NCI-H187 treated with DMSO at 0.1 percent for 48 hours (cell line): ENCODE measurements at regions not wholly inside any gene's neighbourhood (a gene's known extent, or its start where the extent isn't known, plus 50 kb on each side); places are given as distances from the start of the nearest gene placed in this dataset.
"Not testable (repeated sequence)": the region's sequence is repeated elsewhere in the genome, so short reads cannot be mapped to it uniquely, and the experiment has no call there.

Experiments used
- DNase-seq: peaks from one replicate; lab custom pipeline; 2025; lab: John Stamatoyannopoulos, UW

- DNase-seq, result no peak
Measured at GRCh38 chr10:10038348-10038747, 979.3 kb upstream of the CELF2 start.

DNA sequence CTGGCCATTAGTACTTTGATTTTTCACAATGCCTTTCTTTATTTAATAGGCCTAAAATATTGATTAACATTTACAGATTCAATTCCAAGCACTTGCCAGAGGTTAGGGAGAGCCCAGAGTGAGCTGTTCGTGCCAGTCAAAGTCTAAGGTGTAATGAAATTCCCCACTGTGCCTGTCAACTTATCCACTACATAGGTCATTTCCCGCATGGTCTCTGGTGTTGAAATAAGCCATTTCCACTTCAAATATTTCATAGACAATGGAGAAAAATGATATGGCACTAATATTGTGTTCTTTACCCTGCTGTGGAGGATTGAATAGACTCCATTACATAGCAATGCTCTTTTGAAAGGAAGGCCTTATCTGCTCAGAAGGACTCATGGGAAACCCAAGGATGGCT, 978.1 kb upstream of the CELF2 start:
- DNase-seq, result no peak

DNA sequence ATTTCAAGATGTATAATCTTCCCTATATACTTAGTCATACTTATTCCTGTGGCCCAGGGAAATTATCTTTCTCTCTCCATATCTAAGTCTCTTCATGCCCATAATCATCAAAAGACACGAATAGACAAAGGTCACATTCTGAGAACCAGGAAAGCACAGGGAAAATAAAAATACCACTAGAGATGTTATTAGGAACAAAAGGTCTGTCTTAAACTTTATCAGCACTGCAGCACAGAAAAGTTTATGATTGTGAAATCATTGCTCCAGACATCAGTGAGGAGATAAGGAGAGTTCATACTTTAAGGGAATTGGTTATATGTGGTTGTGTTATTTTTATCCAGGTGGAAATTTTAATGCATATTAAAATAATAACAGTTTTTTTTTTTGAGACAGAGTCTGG, 974.6 kb upstream of the CELF2 start:
- no peak for DNase-seq

DNA sequence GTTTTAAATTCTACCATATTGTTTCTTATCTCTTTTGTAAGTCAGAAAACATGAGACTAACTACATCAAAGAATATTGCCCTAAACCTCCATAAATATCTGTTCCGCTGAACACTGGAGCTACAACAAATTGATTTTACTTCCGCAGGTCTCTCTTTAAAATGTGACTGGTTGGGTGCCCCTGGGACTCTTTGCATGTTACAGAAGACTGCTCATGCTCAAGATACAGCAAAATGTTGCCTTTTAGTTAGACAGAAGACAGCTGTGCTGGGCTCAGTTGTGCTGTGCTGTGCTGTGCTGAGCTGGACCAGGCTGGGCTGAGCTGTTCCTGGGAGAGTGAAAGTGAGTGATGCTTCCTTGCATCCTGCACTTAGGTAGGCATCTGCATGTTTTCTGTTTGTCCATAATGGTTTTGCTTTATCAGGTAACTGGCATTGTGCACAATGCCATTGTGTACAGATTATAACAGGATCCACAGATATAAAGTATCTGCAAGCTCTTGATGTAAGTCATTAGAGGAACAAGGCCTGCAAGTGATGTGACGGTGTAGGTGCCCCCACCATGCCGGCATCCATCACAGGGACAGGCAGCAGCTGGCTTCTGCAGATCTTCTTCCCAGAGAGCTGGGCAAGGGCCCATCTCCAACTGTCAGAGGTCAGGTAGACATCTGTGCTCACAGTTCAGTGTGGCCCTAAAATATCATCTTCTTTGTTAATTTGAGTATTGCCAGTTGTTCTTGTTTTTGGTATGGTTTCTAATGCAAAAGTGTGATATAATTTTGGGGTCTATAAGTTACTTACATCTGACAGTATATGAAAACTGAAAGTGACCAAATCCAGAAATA, 972.5 kb upstream of the CELF2 start:
- no peak for DNase-seq

GRCh38 chr10:10045765-10046028, 972.0 kb upstream of the CELF2 start:
- no peak for DNase-seq

GRCh38 chr10:10047426-10047825, 970.2 kb upstream of the CELF2 start:
- DNase-seq, result no peak

- DNase-seq, result no peak
Measured at GRCh38 chr10:10053051-10053450, 964.6 kb upstream of the CELF2 start.

GRCh38 chr10:10054466-10054865, 963.2 kb upstream of the CELF2 start:
- DNase-seq, result peak; percentile 47

DNA sequence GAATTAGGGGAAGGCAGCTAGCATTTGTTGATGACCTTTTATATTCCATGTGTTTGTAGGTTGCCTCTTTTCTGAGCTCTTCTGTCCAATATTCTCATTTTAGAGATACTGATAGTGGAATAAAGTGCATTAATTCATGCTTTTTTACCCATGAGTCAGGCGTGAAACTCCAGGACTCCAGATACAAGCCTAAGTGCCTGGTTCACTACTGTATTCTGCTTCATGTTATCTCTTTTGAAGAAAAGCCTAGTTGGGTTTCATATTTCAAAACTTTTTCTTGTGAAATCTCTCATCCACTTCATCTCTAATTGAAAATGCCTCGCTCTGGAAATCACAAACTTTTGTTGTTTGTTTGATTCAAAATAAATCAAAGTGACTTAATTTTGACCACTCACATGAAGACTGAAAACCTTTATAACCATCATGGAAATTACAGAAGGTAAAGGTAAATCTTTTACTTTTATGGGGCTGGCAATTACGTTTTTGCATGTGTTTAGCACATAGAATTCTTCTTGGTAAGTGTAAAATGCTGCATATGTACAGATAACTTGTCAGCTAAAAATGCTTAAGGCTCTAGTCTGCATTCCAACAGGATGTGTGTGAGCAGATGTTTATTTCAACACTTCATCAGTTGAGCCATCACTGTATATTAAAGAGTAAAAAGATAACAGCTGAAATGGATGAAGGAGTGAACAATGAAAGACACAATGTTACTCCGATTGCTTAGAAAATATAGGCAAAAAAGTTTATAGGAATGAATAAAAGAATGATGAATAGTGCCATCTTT, 961.8 kb upstream of the CELF2 start:
- no peak for DNase-seq

DNA sequence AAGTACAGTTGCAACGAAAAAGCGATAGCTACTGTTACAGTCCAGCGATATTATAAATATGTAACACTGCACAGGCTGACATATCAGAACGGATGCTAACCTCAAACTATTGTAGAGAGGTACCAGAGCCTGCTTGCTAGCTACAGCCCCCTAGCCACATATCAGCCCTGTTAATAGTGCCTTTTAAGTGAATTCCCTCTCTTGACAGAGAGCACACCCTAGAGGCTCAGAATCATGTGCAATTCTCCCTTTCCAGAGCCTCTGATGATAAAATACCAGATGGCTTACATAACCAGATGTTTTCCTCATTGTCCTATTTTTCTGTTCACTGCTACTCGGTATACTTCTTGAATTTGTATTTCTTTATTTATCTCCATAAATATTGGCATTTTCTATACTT, 960.7 kb upstream of the CELF2 start:
- no peak for DNase-seq

DNA sequence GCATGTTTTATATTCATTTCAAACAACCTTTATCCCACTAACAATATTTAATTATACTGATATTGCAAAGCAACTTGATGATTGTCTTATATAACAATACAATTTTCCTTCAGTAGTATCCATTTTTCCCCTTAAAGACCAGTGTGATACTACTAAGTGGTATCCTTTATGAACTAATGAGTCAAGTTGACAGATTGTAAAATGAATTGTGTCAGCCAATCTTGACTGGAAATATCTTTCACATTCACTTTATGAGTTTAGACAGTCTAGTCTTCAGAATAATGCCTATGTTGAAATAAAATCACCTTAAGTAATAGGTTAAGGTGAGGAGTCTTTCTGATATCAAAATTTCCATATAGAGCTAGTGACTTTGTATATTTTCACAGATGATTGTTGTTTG, 950.0 kb upstream of the CELF2 start:
- DNase-seq, result no peak

GRCh38 chr10:10074847-10075246, 942.8 kb upstream of the CELF2 start:
- not testable (repeated sequence) for DNase-seq

- DNase-seq, result no peak
Measured at GRCh38 chr10:10078446-10078845, 939.2 kb upstream of the CELF2 start.

DNA sequence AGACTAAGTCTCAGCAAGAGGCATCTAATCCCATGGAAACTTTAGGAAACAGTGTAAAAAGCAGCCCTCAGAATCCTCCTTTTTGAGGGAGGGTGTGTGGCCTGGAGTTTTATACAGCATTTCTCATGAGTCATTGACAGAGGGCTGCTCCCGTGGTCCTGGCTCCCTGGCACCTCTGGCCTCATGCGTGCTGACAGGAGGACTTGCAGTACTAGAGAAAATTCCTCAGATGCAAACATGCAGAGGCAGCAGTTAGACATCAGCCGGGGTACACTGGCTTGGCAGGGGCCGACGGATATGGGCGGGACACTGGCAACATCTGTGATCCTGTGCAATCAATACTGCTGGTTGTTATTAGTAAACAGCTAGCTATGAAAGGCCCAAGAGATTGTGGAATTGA, 925.1 kb upstream of the CELF2 start:
- DNase-seq, result no peak

GRCh38 chr10:10093021-10093420, 924.7 kb upstream of the CELF2 start:
- DNase-seq, result no peak

DNA sequence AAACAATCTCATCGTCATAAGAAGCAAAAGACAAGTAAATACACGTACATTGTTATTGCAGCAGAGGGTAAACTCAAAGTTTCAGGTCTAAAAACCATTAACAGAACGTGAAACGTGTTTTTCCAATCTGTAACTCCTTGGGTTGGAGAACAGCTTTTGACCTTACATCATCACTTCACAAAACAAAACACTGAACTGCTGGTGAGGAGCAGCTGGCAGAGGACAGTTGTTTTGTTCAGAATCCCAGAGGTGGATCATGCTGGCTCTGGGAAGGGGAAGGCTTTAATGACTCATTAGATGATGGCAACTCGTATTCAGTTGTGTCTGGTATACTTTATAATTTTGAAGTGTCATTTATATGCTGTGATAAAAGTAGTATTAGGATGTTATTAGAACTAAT, 923.0 kb upstream of the CELF2 start:
- no peak for DNase-seq

DNA sequence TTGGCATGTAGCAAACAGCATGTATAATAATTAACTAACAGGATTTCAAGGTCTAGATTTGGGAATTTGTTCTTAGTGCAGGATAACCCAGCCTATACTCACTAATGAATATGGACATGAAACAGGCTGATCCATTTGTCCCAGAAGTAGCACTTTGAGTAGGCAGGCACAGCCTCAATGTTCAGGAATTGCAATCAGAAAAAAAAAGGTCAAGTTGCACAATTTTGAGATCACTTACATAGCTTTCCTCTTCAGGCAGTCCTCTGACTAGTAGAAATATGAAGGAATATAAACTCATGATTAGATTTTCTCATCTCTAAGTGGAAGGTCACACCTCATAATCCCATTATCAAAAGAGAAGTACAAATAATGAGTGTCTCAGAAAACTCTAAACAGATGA, 921.4 kb upstream of the CELF2 start:
- DNase-seq, result no peak

DNA sequence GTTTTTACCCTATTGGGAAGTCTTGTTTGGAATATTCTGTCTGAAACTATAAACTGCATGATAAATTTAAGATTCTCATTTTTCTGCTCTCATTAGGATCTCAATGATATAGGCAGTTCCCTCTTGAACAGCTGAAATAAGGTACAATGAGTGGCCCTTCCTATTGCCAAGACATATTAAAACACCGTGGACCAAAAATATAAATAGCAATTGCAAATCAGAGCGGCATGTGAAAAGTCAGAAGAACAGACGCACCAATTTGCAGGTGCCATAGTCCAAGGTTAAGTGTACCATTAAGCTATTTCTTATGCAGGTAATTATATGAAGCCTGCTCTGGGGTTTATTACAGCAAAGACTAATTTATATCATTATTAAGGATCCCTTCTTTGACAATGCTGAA, 920.8 kb upstream of the CELF2 start:
- no peak for DNase-seq

DNA sequence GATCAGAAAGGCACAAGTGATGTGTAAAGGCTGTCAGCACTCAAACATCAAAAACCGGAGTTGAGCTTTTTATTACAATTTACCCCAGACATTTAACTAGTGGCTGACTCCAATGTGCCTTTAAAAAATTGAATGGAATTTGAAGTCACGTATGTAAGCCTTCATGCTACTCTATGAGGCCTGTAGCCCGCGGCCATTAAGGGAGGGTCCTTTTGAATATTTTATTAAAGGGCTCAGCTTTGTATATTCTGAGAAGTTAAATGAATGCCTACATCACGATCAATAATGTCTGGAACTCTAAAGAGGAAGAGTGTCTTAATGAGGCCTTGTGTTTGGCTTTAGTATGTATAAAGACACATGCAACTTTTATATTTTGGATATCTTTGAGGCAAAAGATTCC, 916.6 kb upstream of the CELF2 start:
- DNase-seq, result no peak

DNA sequence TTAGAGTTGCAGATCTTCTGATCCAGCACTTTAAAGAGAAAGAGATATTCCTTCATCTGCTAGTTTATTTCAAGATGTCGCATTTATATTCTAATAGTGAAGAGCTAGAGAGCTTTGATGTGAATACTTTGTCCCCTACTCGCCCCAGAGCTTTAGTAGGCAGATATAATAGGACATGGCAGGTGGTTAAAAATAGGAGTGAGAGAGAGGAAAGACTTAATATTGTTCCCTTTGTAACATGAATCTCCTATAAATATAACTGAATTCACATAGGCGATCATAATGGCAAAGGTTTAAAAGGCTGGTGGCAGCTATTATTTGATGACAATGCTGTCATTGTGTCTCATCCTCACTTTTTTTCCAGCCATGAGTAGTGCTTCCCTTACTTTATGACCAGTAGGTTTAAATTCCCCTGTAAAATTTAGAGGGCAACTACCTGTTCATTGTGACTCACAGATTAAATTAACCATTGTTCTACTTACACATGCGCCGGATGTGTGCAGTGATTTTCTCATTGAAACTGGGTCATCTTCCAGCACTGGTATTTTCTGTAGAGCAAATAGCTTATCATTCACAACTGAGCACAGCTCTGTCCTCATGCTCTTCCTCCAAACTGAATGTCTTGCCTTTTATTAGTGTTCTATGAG, 906.7 kb upstream of the CELF2 start:
- DNase-seq, result no peak

- no peak for DNase-seq
Measured at GRCh38 chr10:10118131-10118530, 899.5 kb upstream of the CELF2 start.

GRCh38 chr10:10120671-10121070, 897.0 kb upstream of the CELF2 start:
- no peak for DNase-seq

- no peak for DNase-seq
Measured at GRCh38 chr10:10125676-10126075, 892.0 kb upstream of the CELF2 start.
